GM12864 (cell line): ENCODE measurements at regions not wholly inside any gene's neighbourhood (a gene's known extent, or its start where the extent isn't known, plus 50 kb on each side); places are given as distances from the start of the nearest gene placed in this dataset.
"Not testable (repeated sequence)": the region's sequence is repeated elsewhere in the genome, so short reads cannot be mapped to it uniquely, and the experiment has no call there.

Experiments used
- DNase-seq: peaks from one replicate; pipeline ENCODE4 v3.0.0-alpha.2; 2011; ENCODE audit warnings: low read depth
- H3K4me3 ChIP-seq: 2 replicates; pipeline ENCODE4 v1.5.1; 2011; ENCODE audit warnings: mild to moderate bottlenecking, low read depth, low read length, control low read depth
- CTCF ChIP-seq: IDR thresholded peaks from 2 replicates; pipeline ENCODE4 v1.5.1; 2011; ENCODE audit warnings: low read depth, mild to moderate bottlenecking, moderate library complexity, low read length, control low read depth, inconsistent platforms; ENCODE audit errors: missing control alignments

- no peak overlapping the region for H3K4me3 ChIP-seq
- DNase-seq = no peak
- TF ChIP-seq CTCF = no peak
Observed at GRCh38 chr2:199556527-199557285, 99.0 kb upstream of the SATB2 start.

GRCh38 chr2:199554026-199554425 lies 96.3 kb upstream of the SATB2 start:
- H3K4me3 ChIP-seq = no peak overlapping the region
- no peak for TF ChIP-seq CTCF
- DNase-seq = no peak

DNA sequence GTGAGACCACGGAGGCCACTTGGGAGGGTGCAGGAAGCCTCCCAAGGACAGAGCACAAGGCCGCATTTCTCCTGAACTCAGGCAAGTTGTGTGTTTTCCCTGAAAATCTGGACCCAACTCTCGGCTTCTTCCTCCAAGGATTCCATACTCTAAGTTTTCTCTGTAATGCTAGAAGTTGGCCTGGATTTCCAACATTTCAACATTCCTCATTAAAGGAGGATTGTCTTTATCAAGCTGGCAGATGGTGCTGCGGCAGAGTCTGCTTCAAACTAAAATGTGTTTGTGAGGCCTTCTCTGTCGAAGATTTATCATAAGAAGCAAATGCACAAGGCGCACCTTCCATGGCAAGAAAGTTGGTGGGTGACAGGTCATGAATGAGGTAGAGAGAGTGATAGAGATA lies 94.4 kb upstream of the SATB2 start:
- DNase-seq = no peak
- TF ChIP-seq CTCF = no peak
- no peak overlapping the region for H3K4me3 ChIP-seq

- no peak overlapping the region for H3K4me3 ChIP-seq
- TF ChIP-seq CTCF = no peak
- DNase-seq = no peak
Observed at GRCh38 chr2:199543606-199544172, 86.0 kb upstream of the SATB2 start.

DNA sequence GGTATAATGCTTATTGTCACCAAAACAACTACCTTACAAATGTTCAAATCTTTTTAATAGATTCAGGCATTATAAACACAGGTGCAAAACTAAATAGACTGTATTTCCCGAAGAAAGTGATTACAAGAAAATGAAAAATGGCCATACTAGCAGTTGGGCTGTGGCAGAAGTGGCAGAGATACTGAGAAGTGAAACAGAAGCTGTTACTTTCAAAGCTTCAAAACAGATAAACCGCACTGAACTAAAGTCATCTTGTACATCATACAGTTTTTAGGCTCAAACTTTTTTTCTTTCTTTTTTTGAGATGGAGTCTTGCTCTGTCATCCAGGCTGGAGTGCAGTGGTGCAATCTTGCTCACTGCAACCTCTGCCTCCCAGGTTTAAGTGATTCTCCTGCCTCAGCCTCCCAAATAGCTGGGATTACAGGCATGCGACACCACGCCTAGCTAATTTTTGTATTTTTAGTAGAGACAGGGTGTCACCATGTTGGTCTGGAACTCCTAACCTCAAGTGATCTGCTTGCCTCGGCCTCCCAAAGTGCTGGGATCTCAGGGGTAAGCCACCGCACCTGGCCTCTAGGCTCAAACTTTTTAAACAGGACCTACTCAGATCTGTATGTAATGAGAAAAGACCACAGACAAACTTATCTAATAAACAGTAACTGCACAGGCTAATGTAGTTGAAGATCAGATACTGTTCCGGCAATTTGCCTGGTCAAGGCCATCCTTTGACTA lies 77.9 kb upstream of the SATB2 start:
- DNase-seq = no peak
- TF ChIP-seq CTCF = no peak

GRCh38 chr2:199533873-199534272 lies 76.1 kb upstream of the SATB2 start:
- DNase-seq, H3K4me3 ChIP-seq: not testable (repeated sequence)

More for the DNA sequence above, 77.9 kb upstream of the SATB2 start:
- no peak overlapping the region for H3K4me3 ChIP-seq

GRCh38 chr2:199527071-199527470 lies 69.3 kb upstream of the SATB2 start:
- no peak for DNase-seq
- H3K4me3 ChIP-seq = no peak overlapping the region
- no peak for TF ChIP-seq CTCF
